Brain microvascular endothelial cell (primary cell): ENCODE measurements at regions not wholly inside any gene's neighbourhood (a gene's known extent, or its start where the extent isn't known, plus 50 kb on each side); places are given as distances from the start of the nearest gene placed in this dataset.

Experiments used
- DNase-seq: peaks from one replicate; pipeline ENCODE4 v3.0.0-alpha.2; 2020
- H3K27ac ChIP-seq: fragments of 250-450 bp; sonication (Bioruptor Pico); 2 replicates; pipeline ENCODE4 v1.5.1; 2020; ENCODE audit warnings: mild to moderate bottlenecking, moderate library complexity
- H3K27me3 ChIP-seq: fragments of 250-450 bp; sonication (Bioruptor Pico); replicated peaks from 2 replicates; pipeline ENCODE4 v1.5.1; 2020; ENCODE audit warnings: mild to moderate bottlenecking
- H3K36me3 ChIP-seq: fragments of 250-450 bp; sonication (Bioruptor Pico); replicated peaks from 2 replicates; pipeline ENCODE4 v1.5.1; 2020; ENCODE audit warnings: mild to moderate bottlenecking
- H3K4me3 ChIP-seq: 2 replicates; pipeline ENCODE4 v1.5.1; 2011; ENCODE audit warnings: low read depth, mild to moderate bottlenecking, control low read depth, low read length, moderate library complexity
- in situ Hi-C: cut with HindIII; loops from 2 replicates; pipeline ENCODE4 v1.10.0; 2017; ENCODE audit warnings: low sequenced_read_pairs, low pct_ligation_motif_present
- TF ChIP-seq, protein P1 (sequence below): IDR thresholded peaks from 2 replicates; pipeline ENCODE4 v1.5.1; 2011; ENCODE audit warnings: low read depth, mild to moderate bottlenecking, moderate library complexity, low read length, control low read depth, inconsistent platforms; ENCODE audit errors: missing control alignments

DNA sequence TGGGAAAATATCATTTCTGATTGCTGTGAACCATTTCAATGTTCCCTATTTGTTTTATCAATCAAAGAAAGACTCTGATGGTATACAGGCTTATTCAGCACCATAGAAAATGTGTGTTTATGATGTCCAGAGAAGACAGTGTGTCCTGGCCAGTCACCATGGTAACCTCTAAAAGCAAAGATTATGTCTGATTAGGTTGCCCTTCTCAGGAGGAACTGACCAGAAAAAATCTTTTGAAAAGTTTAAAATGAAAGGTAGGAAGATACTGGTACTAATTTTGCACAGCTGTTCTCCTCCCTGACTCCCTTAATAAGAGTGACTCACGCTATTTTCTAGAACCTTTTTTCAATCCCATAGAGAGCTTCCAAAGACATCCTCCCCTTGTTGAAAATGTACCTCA lies 391.8 kb upstream of the DCN start:
- DNase-seq = no peak
- in situ Hi-C loops = no loop called here
- no peak overlapping the region for H3K27ac ChIP-seq
- TF ChIP-seq, protein P1, sequence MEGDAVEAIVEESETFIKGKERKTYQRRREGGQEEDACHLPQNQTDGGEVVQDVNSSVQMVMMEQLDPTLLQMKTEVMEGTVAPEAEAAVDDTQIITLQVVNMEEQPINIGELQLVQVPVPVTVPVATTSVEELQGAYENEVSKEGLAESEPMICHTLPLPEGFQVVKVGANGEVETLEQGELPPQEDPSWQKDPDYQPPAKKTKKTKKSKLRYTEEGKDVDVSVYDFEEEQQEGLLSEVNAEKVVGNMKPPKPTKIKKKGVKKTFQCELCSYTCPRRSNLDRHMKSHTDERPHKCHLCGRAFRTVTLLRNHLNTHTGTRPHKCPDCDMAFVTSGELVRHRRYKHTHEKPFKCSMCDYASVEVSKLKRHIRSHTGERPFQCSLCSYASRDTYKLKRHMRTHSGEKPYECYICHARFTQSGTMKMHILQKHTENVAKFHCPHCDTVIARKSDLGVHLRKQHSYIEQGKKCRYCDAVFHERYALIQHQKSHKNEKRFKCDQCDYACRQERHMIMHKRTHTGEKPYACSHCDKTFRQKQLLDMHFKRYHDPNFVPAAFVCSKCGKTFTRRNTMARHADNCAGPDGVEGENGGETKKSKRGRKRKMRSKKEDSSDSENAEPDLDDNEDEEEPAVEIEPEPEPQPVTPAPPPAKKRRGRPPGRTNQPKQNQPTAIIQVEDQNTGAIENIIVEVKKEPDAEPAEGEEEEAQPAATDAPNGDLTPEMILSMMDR = no peak
- no peaks in the 10 kb centered on the region for H3K27me3 ChIP-seq
- no peaks in the 10 kb centered on the region for H3K36me3 ChIP-seq
- no peak overlapping the region for H3K4me3 ChIP-seq

GRCh38 chr12:91572869-91573268 lies 390.3 kb upstream of the DCN start:
- Histone ChIP-seq H3K36me3 (no peaks in the 10 kb centered on the region), H3K4me3 (no peak overlapping the region), H3K27ac (no peak overlapping the region), H3K27me3 (no peaks in the 10 kb centered on the region)
- TF ChIP-seq, protein P1 = no peak
- in situ Hi-C loops = no loop called here
- DNase-seq = no peak

- H3K4me3 ChIP-seq = no peak overlapping the region
- H3K27ac ChIP-seq = no peak overlapping the region
- H3K36me3 ChIP-seq = no peaks in the 10 kb centered on the region
- TF ChIP-seq, protein P1 = no peak
- in situ Hi-C loops = no loop called here
- no peak for DNase-seq
- no peaks in the 10 kb centered on the region for H3K27me3 ChIP-seq
Observed at GRCh38 chr12:91567100-91567485, 384.5 kb upstream of the DCN start.

DNA sequence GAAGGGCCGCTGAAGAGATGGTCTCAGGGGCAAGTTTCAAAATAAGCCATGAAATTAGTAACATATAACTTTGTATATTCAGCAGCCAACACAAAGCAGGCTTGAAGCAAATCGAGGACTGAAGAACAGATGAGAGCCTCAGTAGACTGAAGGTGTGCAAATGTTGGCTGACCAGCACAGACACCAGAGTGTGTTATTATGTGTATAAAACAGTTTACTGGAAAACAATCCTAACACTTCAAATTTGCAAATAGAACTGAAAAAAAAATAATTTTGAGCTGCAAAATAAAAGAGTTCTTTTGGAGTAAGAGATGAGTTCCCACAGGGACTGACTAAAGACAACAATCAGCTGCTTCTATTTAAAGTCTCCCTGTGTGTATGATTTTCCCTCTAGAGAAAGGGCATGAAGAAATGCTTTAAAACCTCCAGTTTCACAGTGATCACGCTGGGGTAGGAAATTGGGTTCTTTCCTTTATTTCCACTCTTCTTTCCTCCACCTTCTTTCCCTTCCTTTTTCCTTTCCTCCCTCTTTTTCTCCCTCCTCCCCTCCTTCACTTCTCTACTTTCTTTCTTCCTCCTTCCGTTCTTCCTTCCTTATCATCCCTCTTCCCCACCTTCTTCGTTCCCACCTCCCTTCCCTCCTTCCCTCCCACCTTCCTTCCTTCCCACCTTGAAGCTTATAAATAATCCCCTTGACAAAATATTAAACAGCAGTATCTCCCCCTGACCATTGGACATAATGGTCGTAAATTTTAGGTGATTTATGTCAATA lies 383.9 kb upstream of the DCN start:
- in situ Hi-C loops = no loop called here
- TF ChIP-seq, protein P1 = no peak
- DNase-seq = no peak
- no peak overlapping the region for H3K4me3 ChIP-seq
- no peaks in the 10 kb centered on the region for H3K36me3 ChIP-seq
- no peaks in the 10 kb centered on the region for H3K27me3 ChIP-seq
- H3K27ac ChIP-seq = no peak overlapping the region

GRCh38 chr12:91565846-91566245 lies 383.2 kb upstream of the DCN start:
- TF ChIP-seq, protein P1 = no peak
- Histone ChIP-seq H3K27me3 (no peaks in the 10 kb centered on the region), H3K36me3 (no peaks in the 10 kb centered on the region), H3K27ac (no peak overlapping the region), H3K4me3 (no peak overlapping the region)
- DNase-seq = no peak
- in situ Hi-C loops = no loop called here

DNA sequence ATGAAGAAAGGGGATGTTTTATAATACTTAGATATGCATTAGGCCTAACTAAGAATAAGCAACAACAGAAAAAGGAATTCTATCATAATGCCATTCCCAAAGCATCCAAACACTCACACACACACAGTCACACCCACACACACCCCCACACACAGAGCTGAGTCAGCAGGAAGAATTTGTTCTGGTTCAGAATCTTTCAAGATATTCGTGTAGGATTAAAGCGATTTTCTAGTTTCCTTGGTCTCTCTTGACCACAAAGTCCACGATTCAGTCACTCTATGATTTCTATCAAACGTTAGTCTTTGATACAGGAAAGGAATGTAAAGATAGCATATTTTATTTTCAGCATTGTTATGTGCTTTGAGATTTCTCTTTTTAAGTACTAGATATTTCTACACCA lies 382.6 kb upstream of the DCN start:
- no peaks in the 10 kb centered on the region for H3K36me3 ChIP-seq
- in situ Hi-C loops = no loop called here
- peak; percentile 43 for DNase-seq

More for the DNA sequence above, 382.6 kb upstream of the DCN start:
- H3K27me3 ChIP-seq = no peaks in the 10 kb centered on the region
- no peak overlapping the region for H3K4me3 ChIP-seq
- TF ChIP-seq, protein P1 = no peak
- H3K27ac ChIP-seq = no peak overlapping the region
